ENCODE measurements at regions not wholly inside any gene's neighbourhood (a gene's known extent, or its start where the extent isn't known, plus 50 kb on each side); places are given as distances from the start of the nearest gene placed in this dataset.

DNA sequence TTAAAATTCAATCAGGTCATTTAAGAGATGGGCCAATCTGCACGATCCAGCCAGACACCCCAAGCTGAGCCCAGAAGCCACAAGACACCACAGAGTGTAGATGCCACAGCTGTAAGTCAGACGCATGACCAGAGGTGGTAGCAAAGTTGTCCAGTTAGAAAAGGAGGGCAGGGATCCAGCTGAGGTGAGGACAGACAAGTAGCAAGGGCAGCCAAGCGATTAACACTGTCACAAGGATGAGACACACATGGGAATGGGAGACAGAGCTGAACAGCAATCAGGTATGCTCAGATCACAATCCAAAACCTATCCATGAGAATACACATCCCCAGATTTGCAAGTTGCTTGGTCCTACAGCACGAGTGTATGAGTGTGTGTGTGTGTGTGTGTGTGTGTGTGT lies 143.4 kb upstream of the STK17B start:
- DNase-seq (ENCODE audit: extremely low read depth, low read depth), result no peak
- TF ChIP-seq, protein P1, sequence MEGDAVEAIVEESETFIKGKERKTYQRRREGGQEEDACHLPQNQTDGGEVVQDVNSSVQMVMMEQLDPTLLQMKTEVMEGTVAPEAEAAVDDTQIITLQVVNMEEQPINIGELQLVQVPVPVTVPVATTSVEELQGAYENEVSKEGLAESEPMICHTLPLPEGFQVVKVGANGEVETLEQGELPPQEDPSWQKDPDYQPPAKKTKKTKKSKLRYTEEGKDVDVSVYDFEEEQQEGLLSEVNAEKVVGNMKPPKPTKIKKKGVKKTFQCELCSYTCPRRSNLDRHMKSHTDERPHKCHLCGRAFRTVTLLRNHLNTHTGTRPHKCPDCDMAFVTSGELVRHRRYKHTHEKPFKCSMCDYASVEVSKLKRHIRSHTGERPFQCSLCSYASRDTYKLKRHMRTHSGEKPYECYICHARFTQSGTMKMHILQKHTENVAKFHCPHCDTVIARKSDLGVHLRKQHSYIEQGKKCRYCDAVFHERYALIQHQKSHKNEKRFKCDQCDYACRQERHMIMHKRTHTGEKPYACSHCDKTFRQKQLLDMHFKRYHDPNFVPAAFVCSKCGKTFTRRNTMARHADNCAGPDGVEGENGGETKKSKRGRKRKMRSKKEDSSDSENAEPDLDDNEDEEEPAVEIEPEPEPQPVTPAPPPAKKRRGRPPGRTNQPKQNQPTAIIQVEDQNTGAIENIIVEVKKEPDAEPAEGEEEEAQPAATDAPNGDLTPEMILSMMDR (IDR thresholded peaks at IDR 0.05; ENCODE audit: low read depth, low read length), result no peak

DNA sequence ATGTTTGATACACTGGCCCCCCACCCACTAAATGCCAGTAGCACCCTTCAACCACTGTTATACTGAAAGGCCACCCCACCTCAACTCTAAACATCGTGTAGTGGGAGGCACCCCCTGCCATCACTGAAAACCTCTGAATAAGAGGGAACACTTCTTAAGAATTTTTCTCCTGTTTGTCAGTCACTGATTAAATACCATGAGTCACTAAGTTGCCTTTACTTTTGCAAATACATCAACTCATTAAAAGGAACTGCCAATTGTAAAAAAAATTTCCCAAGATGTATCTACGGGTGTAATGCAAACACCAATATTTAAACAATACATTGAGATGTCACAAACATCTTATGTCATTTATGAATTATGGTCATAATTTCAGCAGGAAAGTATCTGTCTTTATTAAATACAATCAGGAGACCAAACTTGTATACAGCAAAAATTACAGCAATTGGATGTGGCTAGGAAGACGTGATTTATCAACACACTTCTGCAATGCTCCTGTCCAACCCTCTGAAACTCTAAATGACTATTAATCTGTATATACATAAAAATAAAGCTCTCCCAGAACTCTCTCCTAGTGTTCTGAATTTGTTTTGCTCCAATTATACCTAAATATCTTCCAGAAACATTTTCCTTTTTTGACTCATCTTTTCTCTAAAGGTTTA lies 144.1 kb upstream of the STK17B start:
- TF ChIP-seq, protein P1 (IDR thresholded peaks at IDR 0.05; ENCODE audit: low read depth, low read length), result no peak
- DNase-seq (ENCODE audit: extremely low read depth, low read depth), result no peak

DNA sequence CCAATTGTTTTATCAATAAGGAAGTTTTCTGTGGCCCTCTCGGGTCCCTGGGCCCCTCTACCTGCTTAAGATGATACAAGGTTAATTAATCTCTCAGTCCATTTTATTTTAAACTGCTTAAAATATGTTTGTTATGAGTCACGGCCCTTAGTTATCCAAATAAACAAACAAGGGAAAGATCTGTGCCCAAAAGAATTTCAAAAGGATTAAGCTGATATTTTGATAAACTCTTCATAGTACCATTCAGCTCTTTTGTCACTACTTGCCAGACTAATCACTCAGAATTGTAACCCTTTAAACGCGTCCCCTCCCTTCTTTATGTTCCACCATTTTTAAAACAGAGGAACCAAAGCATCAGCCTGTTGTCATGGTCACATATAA lies 144.7 kb upstream of the STK17B start:
- DNase-seq (ENCODE audit: extremely low read depth, low read depth), result no peak
- TF ChIP-seq, protein P1 (IDR thresholded peaks at IDR 0.05; ENCODE audit: low read depth, low read length), result no peak

DNA sequence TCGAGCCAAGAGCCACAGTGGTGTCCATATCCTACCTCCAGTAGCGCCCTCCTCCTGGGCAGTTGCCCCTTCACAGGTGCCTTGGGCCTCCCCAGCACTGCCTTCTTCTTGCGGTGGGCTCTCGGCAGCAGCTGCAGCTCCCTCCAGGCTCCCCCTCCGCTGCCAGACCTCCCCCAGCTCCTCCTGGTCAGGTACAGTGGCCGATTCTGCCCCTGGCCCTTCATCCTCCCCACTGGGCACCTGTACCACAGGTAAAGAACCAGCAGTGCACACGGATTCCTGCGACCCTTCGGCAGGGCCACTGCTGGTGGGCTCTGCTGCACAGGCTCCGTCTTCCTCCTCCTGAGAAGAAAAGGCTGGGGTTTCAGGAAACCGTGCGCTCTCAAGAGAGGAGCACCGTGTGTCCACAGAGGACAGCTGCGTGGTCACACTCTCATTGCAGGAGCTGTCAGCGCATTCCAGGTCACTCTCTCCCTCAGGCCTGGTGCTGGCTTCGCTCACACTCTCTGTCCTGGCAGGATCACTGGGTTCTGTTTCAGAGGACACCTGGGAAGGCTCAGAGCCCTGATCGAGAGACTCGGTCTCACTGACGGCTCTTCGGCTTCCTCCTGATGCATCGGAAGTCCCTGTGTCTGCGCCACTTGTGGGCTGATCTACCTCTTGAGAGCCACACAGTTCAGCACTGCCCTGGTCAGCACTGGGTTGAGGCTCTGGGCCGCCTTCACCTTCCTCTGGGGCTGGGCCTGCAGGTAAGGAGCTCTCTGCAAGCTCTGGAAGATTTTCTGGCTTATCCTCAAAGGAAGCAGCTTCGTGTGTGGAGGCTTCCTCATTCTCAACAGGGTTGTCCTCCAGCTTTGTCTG lies 147.4 kb upstream of the STK17B start:
- no peak for DNase-seq (ENCODE audit: extremely low read depth, low read depth)
- TF ChIP-seq, protein P1 (IDR thresholded peaks at IDR 0.05; ENCODE audit: low read depth, low read length), result no peak

DNA sequence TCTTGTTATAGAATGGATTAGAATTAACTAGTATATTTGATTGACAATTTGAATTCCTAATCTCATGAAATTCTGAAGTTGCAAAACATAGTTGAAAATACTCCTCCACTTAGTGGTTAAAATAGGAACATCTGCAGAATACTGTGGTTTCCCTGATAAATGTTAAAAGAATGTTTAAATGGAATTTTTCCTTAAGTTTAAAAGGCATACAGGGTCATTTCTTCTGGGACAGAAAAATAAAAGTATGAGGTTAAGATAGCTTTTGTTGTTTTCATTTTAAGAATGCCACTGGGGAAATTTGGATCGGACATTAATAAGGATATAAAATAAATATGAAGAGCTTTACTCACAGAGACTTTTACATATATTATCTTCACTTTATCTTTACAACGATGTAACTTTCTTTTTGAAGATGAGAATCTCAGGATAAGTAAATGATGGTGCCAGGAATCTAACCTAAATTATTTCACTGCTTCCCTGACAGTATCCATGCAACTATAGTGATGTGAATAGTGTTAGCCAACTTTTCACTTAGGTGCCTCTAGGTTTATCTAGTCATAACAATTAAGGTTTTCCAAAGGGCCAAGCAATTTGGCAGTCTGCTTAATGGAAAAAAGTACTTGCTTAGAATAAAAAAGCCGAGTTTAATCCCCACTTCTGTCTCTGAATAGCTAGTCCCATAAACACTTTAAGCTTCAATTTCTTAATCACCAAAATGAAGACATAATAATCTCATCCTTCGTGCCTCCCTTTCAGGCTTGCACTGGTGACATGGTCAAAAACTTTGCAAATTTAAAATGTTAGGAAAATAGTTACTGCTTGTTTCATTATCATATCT lies 151.8 kb upstream of the STK17B start:
- TF ChIP-seq, protein P1 (IDR thresholded peaks at IDR 0.05; ENCODE audit: low read depth, low read length), result no peak; the same call in 1 of the 2 replicates
- no peak for DNase-seq (ENCODE audit: extremely low read depth, low read depth)

DNA sequence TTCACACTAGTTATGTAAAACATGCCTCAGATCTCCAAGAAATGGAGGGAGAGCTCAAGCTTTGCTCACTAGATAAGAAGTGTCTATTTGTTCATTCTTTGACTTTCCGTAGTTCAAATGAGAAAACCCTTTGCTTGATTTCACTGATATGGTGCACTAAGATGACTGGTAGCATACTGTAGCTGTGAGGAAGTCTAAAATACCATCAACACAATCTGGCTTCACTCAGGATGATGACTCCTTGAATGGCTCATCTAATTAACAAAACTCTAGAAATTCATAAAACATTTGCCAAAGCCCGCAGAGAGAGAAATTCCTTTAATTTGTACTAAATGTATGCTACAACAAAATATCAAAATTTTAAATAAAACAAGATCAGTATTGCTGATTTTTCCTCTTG lies 152.8 kb upstream of the STK17B start:
- no peak for DNase-seq (ENCODE audit: extremely low read depth, low read depth)

More for the DNA sequence above, 152.8 kb upstream of the STK17B start:
- TF ChIP-seq, protein P1 (IDR thresholded peaks at IDR 0.05; ENCODE audit: low read depth, low read length), result no peak
